Liver (tissue), 7 donors: ENCODE measurements at regions not wholly inside any gene's neighbourhood (a gene's known extent, or its start where the extent isn't known, plus 50 kb on each side); places are given as distances from the start of the nearest gene placed in this dataset.

Experiments
- DNase-seq: peaks from one replicate; pipeline ENCODE4 v3.0.0-alpha.2; 2017; ENCODE audit warnings: low spot score
- H3K27ac ChIP-seq, 2 donors: one replicate each; pipeline ENCODE4 v1.7.0; 2013; ENCODE audit warnings: inconsistent platforms in 2 of 2, low read length in 2 of 2, control low read depth in 1 of 2, low read depth in 1 of 2, mild to moderate bottlenecking in 1 of 2
- H3K27me3 ChIP-seq, 4 donors: one replicate each; pipeline versions ENCODE4 v1.6.1 to v1.7.0; 2013; ENCODE audit warnings: low read length in 3 of 4, inconsistent platforms in 1 of 4, mild to moderate bottlenecking in 1 of 4, moderate library complexity in 1 of 4; ENCODE audit not compliant: control insufficient read depth in 4 of 4, insufficient read depth in 4 of 4
- H3K36me3 ChIP-seq, 4 donors: one replicate each; pipeline versions ENCODE4 v1.6.1 to v1.7.0; 2013; ENCODE audit warnings: low read length in 3 of 4, mild to moderate bottlenecking in 3 of 4, low read depth in 1 of 4, moderate library complexity in 1 of 4; ENCODE audit not compliant: control insufficient read depth in 4 of 4, insufficient read depth in 3 of 4
- H3K4me1 ChIP-seq, 4 donors: one replicate each; pipeline versions ENCODE4 v1.6.1 to v1.7.0; 2013; ENCODE audit warnings: low read length in 3 of 4, mild to moderate bottlenecking in 3 of 4, moderate library complexity in 1 of 4; ENCODE audit not compliant: control insufficient read depth in 4 of 4, insufficient read depth in 4 of 4
- H3K4me3 ChIP-seq, 3 donors: one replicate each; pipeline versions ENCODE4 v1.6.1 to v1.7.0; 2013; ENCODE audit warnings: low read length in 3 of 3, control low read depth in 1 of 3, low read depth in 1 of 3, mild to moderate bottlenecking in 1 of 3
- H3K9ac ChIP-seq, 2 donors: one replicate each; pipeline ENCODE4 v1.7.0; 2013; ENCODE audit warnings: low read length in 2 of 2, mild to moderate bottlenecking in 2 of 2, moderate library complexity in 2 of 2, control low read depth in 1 of 2, low read depth in 1 of 2
- H3K9me3 ChIP-seq, 4 donors: one replicate each; pipeline versions ENCODE4 v1.6.1 to v1.7.0; 2013; ENCODE audit warnings: low read length in 3 of 4; ENCODE audit not compliant: control insufficient read depth in 4 of 4
- ATF3 ChIP-seq: IDR thresholded peaks from 2 replicates; pipeline ENCODE4 v1.6.1; 2016; ENCODE audit warnings: antibody characterized with exemption
- EGR1 ChIP-seq, 2 donors: IDR thresholded peaks; 2 replicates each; pipeline ENCODE4 v1.6.1; 2016 to 2018; ENCODE audit warnings: antibody characterized with exemption in 2 of 2, low read depth in 2 of 2
- FOXA1 ChIP-seq: IDR thresholded peaks from 2 replicates; pipeline ENCODE4 v1.6.1; 2016; ENCODE audit warnings: antibody characterized with exemption
- FOXA2 ChIP-seq: IDR thresholded peaks from 2 replicates; pipeline ENCODE4 v1.6.1; 2016; ENCODE audit warnings: antibody characterized with exemption
- GABPA ChIP-seq, 2 donors: IDR thresholded peaks in 1 of 2; conservative IDR thresholded peaks in 1 of 2; 2 replicates each; pipeline ENCODE4 v1.6.1; 2016; ENCODE audit warnings: antibody characterized with exemption in 2 of 2, mild to moderate bottlenecking in 1 of 2, moderate library complexity in 1 of 2
- HNF4A ChIP-seq, 2 donors: conservative IDR thresholded peaks; 2 replicates each; pipeline ENCODE4 v1.6.1; 2016; ENCODE audit warnings: antibody characterized with exemption in 2 of 2, mild to moderate bottlenecking in 2 of 2
- HNF4G ChIP-seq: IDR thresholded peaks from 2 replicates; pipeline ENCODE4 v1.6.1; 2016; ENCODE audit warnings: antibody characterized with exemption
- JUND ChIP-seq, 2 donors: IDR thresholded peaks; 2 replicates each; pipeline ENCODE4 v1.6.1; 2016; ENCODE audit warnings: antibody characterized with exemption in 2 of 2
- MAX ChIP-seq: IDR thresholded peaks from 2 replicates; pipeline ENCODE4 v1.6.1; 2016; ENCODE audit warnings: antibody characterized with exemption
- NR2F2 ChIP-seq: IDR thresholded peaks from 2 replicates; pipeline ENCODE4 v1.6.1; 2016; ENCODE audit warnings: antibody characterized with exemption
- RAD21 ChIP-seq, 2 donors: IDR thresholded peaks; 2 replicates each; pipeline ENCODE4 v1.6.1; 2016; ENCODE audit warnings: antibody characterized with exemption in 2 of 2, mild to moderate bottlenecking in 2 of 2
- REST ChIP-seq: IDR thresholded peaks from 2 replicates; pipeline ENCODE4 v1.6.1; 2016; ENCODE audit warnings: antibody characterized with exemption, mild to moderate bottlenecking
- RXRA ChIP-seq, 2 donors: IDR thresholded peaks; 2 replicates each; pipeline ENCODE4 v1.6.1; 2017 to 2018; ENCODE audit warnings: antibody characterized with exemption in 2 of 2, mild to moderate bottlenecking in 1 of 2
- SP1 ChIP-seq: IDR thresholded peaks from 2 replicates; pipeline ENCODE4 v1.6.1; 2018; ENCODE audit warnings: antibody characterized with exemption, mild to moderate bottlenecking
- TAF1 ChIP-seq: conservative IDR thresholded peaks from 2 replicates; pipeline ENCODE4 v1.6.1; 2016; ENCODE audit warnings: antibody characterized with exemption, mild to moderate bottlenecking
- YY1 ChIP-seq: IDR thresholded peaks from 2 replicates; pipeline ENCODE4 v1.6.1; 2016; ENCODE audit warnings: antibody characterized with exemption, mild to moderate bottlenecking
- ZBTB33 ChIP-seq: IDR thresholded peaks from 2 replicates; pipeline ENCODE4 v1.6.1; 2016; ENCODE audit warnings: antibody characterized with exemption
- WGBS: extraction: QIAGEN DNeasy Blood & Tissue Kit; methylation state at CpG from one replicate; pipeline ENCODE4 v1.1.7; 2013; 5-methylcytosine and 5-hydroxymethylcytosine counted together
- donor health status: healthy.
- donor health status: healthy.
- donor health status: healthy.
- donor health status: healthy.

- 94% methylated on average over 5 of the region's 5 CpGs for WGBS
Measured at GRCh38 chr18:34357944-34358580, 133.3 kb upstream of the NOL4 start.

GRCh38 chr18:34358923-34359322, 134.2 kb upstream of the NOL4 start:
- Histone ChIP-seq H3K27ac (no peak overlapping the region), H3K36me3 (no peaks in the 10 kb centered on the region), H3K9ac (no peak overlapping the region), H3K9me3 (no peaks in the 10 kb centered on the region), H3K4me1 (peaks cover 0 to 3% (median 0%) of the 10 kb centered on the region in 4 donors), H3K27me3 (peaks cover 0 to 2% (median 0%) of the 10 kb centered on the region in 4 donors), H3K4me3 (no peak overlapping the region)
- TF ChIP-seq MAX (no peak), ATF3 (no peak), SP1 (no peak), GABPA (IDR thresholded peaks at IDR 0.05 in 1 of 2, conservative IDR thresholded peaks at IDR 0.05 in 1 of 2) (no peak), TAF1 (no peak), RAD21 (IDR thresholded peaks at IDR 0.05) (no peak), FOXA1 (no peak), ZBTB33 (no peak), REST (no peak), NR2F2 (no peak), HNF4A (conservative IDR thresholded peaks at IDR 0.05) (no peak), HNF4G (no peak), RXRA (IDR thresholded peaks at IDR 0.05) (no peak), EGR1 (IDR thresholded peaks at IDR 0.05; ENCODE audit: low read depth in 2 of 2) (no peak), YY1 (no peak), FOXA2 (no peak), JUND (IDR thresholded peaks at IDR 0.05) (no peak)
- no peak for DNase-seq
- WGBS = 90% methylated on average over 2 of the region's 2 CpGs

More at GRCh38 chr18:34357944-34358580, 133.3 kb upstream of the NOL4 start:
- no peak overlapping the region for H3K27ac ChIP-seq
- DNase-seq = no peak
- TF ChIP-seq FOXA1 = no peak
- no peak for TF ChIP-seq REST
- TF ChIP-seq ATF3 = no peak
- TF ChIP-seq FOXA2 = no peak
- no peak for TF ChIP-seq JUND (IDR thresholded peaks at IDR 0.05)
- no peak for TF ChIP-seq RAD21 (IDR thresholded peaks at IDR 0.05)
- TF ChIP-seq HNF4G = no peak
- peaks cover 0 to 3% (median 0%) of the 10 kb centered on the region in 4 donors for H3K4me1 ChIP-seq
- H3K27me3 ChIP-seq = peaks cover 0 to 2% (median 0%) of the 10 kb centered on the region in 4 donors
- no peak overlapping the region for H3K9ac ChIP-seq
- no peaks in the 10 kb centered on the region for H3K9me3 ChIP-seq
- no peak overlapping the region for H3K4me3 ChIP-seq
- H3K36me3 ChIP-seq = no peaks in the 10 kb centered on the region
